Stimulated activated CD4-positive, alpha-beta T cell treated with anti-CD3 and anti-CD28 coated beads, Interleukin-4, amount 100 ng/mL, for 1 hour (primary cell): ENCODE measurements at regions not wholly inside any gene's neighbourhood (a gene's known extent, or its start where the extent isn't known, plus 50 kb on each side); places are given as distances from the start of the nearest gene placed in this dataset.

Experiments used
- DNase-seq: peaks from one replicate; pipeline ENCODE4 v3.0.0-alpha.2; 2020

DNA sequence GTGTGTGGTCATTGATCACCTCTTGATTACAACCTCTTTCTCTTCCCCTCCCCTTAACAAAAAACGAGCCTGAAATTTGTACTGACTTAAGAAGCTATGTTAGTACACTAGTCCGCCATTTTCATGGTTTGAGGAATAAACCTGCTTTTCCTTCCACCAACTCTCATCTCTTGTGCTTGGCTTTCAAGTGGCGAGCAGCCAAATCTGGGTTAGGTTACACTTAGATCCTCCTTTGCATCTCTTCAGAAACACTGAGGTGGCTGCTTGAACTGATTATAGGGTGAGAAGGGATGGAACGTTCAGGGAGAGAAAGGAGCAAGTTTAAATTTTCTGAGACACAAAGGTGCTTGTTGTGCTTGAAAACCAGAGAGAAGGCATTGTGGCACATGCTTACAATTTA lies 2171.4 kb downstream of the LRRC4C start:
- DNase-seq, result no peak

DNA sequence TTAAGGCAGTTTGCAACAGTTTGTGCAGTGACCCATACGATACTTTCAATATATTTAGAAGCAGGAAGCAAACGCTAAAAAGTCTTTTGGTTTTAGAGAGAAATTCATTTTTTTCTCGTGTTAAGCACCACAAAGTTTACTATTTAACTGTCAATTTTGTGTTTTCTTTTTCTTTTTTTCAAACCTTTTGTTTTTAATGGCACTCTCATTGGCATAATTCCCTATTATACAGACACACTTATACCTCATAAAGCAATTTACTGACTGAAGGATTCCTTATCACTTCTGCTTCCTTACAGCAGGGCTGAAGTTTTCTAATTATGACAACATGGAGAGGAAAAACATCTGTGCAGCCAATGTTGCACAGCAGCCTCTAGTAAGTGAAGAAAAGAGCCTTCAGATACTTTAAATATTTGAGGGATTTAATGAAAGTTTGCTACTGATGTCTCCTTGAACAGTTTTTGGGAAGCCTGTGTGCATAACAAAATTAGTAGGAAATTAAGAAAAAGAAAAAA lies 2191.2 kb downstream of the LRRC4C start:
- no peak for DNase-seq

DNA sequence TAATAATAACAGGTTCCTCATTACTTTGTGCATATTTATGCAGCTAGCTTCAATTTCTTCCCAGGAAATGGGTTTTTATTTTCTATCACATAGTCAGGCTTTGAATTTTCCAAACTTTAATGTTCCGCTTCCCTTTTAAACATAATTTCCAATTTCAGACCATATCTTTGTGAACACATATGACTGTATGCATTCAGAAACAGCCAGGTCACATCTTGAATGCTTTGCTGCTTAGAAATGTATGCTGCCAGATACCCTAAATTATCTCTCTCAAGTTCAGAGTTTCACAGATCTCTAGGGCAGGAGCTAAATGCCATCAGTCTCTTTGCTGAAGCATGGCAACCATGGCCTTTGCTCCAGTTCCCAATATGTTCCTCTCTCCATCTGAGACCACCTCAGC lies 2203.8 kb downstream of the LRRC4C start:
- DNase-seq, result no peak

DNA sequence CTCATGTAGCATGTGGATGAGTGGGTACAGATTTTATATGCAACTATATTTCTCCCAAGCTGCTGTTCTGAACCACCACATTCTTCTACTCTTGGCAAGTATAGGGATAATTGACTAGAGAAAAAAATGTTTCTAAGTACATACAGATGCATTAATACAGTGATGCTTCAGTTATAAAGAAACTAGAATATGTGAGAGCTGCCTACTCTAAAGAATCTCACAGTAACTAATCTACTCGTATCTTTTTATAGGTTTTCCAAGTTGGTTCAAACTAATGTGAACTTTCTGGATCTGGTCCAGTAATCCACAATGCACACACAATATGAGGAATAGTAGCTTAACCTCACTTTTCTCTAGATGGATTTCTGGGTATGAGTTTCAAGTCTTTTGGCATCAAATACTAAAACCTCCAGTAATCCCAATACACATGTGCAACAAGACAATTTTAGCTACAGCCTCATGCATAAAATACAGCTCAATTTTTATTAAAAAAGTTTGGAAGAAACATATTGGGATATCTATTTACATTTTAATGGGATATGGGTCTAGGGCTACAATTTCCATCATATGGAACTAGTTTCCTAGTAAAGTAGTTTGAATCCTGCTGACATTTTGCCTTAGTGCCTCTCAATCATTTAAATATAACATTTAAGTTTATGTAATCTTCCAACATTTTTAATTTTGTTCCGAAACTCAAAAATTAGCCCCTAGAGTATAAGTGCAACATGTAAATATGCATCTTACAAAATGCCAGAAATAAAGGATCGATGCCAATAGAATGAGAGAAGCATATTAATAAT lies 2209.7 kb downstream of the LRRC4C start:
- no peak for DNase-seq

DNA sequence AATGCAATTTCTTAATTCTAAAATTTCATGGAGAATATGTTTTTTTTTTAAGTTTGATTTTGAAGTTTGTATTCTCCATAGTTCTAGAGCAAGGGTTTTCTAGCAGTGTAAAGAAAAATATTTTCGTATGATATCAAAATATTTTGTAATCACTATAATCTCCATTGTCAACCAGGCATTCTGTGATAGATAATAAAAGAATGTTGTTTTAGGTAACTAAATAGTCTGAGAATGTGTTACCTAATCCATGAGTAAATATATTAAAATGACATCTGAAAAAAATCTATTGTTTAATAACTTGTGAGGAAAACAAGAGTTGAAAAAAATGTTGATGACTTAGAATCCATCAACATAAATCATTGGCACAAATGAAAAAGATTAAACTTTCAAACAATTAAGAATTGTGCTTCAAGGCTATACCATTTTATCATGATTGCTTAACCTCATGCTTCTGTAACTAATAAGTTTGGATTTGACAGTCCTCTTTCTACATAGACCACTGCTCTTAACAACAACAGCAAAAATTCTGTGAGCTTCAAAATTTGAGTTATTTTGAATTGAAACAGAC lies 2211.8 kb downstream of the LRRC4C start:
- DNase-seq, result no peak

DNA sequence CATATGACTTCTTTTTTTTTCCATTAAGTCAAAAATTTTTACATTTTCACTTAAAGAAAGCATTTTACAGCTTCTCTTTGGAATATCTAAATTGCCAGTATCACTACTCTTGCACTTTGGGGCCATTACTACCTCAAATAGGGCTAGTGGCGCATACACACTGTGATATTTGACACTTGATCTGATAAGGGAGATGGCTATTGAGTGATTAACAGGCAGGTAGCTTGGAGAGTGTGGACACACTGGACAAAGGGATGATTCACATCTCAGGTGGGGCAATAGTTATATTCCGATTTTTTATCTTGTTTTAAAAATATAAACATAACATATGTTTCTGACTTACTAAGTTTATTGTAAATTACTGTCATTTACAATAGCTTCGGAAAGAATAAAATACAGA lies 2219.9 kb downstream of the LRRC4C start:
- DNase-seq, result no peak

DNA sequence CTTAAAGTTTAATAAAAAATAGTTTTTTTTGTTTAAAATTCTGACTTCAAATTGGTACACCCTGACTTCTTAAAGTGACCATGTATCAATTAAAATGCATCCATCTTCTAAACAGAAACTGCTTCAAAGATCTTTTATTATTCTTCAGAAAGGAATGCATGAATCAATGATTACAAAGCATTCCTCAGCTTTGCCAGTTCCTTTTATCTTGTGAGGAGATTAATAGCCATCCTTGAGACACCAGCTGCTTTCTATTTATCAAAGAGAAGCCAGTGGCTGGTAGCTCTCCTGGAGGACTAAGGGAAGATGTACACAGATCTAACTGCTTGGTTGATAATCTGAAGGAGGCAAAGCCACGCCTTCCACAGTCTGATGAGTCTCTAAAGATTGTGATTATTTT lies 2222.5 kb downstream of the LRRC4C start:
- no peak for DNase-seq

DNA sequence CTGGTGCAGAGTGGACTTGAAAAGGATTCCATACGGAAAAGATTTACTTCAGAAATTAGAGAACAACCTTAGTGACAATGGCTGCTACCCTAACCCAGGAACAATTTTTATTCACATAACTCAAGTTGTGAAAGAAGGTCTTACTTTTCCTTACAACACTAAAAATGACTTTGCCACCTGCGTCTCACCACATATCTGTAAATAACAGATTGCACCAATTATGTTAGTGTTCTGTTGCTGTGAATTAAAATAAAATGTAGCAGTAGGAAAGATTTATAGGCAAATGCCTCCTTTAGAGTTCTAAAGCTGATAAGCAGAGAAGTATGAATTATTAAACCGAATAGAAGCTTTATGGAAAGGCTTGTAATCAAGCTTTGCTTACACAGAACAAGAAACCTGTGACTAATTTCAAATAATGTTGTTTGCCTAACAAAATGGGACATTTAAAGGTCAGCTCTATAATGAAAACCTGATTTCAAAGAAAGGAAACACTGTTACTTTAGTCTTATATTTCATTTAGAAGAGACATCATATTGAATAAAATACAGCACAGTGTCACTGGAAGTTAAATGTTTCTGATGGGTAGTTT lies 2237.8 kb downstream of the LRRC4C start:
- DNase-seq, result no peak

DNA sequence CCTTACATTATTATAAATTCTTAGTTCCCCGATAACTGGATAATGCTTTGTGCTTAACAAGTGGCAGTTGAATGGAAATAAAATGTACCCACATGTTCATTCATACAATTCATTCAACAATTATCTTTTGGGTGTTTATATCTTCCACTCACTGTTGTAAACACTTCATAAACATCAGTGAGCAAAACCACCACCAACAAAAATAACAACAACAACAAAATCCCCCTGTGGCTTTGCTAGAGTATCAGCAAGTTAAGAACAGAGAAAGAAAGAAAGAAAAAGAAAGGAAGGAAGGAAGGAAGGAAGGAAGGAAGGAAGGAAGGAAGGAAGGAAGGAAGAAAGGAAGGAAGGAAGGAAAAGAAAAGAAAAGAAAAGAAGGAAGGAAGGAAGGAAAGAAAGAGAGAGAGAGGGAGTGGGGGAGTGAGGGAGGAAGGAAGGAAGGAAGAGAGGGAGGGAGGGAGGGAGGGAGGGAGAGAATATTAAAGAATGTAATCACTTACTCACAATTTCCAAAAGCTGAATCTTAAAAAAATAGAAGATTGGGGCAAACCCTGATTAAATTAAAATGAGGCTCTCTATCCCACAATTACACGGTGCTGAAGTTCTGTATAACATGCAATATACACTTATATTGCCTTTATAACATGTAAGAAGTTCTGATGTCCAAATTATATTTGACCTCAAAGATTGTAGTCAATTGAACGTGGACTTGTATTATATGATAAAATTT lies 2238.8 kb downstream of the LRRC4C start:
- DNase-seq, result no peak

DNA sequence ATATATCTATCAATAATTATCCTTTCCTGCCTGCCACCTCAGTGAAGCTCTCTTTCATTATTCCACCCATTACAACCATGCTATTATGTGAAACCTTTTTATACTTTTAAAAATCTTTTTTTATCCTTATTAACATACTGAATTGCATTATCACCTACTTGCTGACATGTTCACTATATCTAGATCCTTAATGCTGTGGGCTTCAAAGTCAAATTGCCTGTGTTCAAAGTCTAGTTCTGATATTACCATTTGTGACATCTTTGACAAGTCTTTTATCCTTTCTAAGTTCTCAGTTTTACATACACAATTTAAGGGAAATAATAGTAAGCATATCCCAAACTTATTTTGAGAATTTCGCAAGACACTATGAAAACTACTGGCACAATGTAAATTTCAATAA lies 2239.4 kb downstream of the LRRC4C start:
- no peak for DNase-seq

DNA sequence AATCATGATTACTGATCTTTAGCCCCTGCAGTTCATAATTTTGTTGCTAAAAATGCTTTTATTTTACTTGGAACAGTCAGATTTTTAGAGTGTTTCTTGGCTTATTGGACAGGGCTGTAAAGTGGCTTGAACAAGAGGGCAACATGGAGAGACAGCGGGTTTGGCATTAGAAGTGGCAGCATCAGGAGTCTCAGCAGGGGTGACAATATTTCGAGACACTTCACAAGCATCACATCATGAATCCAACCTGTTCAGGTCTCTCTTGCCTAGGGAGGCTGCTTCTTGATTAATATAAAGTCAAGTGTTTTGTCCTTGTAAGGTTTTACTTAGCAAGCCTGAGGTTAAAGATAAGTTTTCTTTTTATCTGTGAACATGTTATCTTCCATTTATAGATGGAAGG lies 2249.5 kb downstream of the LRRC4C start:
- DNase-seq, result no peak

DNA sequence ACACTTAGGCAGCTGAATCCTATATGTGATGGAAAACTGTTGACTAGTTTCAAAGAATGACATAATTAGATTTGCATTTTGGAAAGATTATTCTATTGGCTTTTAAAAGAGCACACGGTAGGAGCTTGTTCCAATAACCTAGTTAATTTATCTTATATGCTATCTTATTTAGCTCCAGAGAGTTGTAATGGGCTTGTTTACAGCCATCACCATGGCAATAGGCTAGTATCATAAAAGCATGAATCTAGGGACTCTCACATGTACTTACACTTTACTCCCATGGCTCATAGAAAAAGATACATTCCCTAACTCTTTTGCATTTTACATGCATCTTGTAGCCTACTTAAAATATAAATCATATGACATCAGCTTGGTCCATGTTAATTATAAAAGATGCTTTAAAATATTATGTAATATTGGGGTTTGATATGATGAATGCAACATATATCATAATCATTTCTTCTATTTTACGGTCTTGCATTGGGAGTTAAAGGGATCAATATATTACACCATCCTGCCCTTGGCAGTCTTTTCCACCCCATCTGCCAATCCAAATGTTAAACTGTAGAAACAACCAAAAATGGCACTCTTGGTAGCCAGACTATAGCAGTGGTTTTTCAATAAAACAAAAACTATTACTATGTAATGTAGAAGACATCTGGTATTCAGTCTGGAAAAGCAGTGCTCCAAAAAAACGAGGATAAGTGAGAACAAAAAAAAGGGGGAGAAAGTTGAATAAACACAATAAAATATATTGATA lies 2254.0 kb downstream of the LRRC4C start:
- DNase-seq, result no peak

DNA sequence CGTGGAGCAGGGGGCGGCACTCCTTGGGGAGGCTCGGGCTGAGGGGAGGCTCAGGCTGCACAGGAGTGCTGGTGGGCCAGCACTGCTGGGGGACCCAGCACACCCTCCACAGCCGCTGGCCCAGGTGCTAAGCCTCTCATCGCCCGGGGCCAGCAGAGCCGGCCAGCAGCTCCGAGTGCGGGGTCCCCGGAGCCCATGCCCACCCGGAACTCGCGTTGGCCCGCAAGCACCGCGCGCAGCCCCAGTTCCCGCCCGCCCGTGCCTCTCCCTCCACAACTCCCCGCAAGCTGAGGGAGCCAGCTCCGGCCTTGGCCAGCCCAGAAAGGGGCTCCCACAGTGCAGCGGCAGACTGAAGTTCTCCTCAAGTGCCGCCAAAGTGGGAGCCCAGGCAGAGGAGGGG lies 2266.8 kb downstream of the LRRC4C start:
- DNase-seq, result no peak

DNA sequence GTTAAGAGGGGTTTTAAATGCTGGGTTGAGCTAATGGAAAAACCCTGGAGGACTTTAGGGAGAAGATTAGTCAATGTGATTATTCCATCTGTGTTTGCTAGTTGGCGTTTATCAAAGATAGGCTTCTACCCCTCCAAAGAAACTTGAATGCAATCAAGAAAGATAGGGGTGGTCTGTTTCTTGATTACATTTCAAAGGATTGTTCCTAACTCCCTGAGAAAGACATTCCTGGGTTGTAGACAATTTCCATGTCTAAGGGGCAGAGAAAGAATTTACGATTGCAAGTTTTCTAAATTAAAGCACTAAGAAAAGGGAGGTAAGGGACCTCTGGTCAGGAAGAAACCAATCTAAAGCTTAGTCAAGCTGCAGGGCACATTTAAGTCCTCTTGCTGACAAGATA lies 2268.7 kb downstream of the LRRC4C start:
- DNase-seq, result no peak

DNA sequence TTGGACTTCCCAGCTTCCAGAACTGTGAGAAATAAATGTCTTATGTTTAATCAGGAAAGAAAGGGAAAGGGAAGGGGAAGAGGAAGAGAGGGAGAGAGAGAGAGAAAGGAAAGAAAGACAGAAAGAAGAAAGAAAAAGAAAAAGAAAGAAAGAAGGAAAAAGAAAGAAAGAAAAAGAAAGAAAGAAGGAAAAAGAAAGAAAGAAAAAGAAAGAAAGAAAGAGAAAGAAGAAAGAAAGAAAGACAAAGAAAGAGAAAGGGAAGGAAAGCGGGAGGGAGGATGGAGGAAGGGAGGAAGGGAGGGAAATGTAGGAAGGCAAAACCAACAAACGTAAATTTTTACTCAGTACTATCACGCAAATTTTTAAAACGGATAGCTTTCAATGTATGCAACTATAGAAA lies 2281.8 kb downstream of the LRRC4C start:
- no peak for DNase-seq

DNA sequence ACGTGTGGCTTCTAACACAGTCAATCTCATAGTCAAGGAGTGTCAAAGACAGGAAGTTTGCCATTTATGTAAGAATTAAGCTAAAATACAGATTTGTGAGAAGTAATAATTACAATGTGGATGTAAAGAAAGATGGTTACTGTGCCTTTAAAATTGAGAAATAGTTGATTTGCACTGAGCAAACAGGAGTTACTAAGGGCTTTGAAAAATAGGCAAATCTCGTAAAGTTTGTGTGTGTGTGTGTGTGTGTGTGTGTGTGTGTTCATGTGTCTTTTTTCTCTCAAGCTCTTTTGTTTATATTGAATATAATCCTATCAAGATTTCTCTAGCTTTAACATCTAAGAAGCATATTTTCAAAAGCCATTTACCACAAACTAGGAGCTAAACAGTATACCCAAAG lies 2284.5 kb downstream of the LRRC4C start:
- no peak for DNase-seq

DNA sequence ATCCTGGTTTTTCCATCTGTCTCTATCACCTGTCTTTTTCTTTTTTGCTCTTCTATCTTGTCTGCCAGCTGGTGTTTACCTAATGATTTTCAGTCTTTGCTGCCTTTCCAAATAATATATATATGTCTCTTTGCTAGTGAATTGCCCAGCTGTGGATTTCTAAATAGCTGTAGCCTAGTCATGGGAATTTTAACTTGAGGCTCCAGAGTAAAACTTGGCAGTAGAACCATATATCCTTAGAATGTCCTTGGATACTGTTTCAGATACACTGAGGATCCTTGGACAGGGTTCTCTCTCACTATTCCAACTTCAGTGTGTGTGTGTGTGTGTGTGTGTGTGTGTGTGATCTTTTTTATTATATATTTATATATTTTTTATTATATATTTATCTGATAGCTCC lies 2285.3 kb downstream of the LRRC4C start:
- DNase-seq, result no peak

DNA sequence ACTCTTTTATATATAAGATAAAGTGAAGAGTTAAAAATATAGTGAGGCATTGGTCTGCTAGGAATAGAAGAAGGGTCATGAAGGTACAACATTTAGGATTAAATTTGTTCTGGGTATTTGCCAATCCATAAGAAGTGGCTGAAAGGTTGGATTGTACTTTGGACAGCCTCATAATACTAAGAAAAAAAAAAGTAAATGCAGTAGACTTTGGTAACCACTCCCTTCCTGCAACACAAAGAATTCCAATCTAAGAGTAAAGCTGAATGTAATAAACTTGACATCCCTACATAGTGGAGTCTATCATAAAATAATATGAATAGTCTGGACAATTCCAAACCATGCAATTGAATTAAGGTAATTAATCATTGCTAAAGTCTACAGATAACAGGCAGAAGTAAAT lies 2294.4 kb downstream of the LRRC4C start:
- no peak for DNase-seq

DNA sequence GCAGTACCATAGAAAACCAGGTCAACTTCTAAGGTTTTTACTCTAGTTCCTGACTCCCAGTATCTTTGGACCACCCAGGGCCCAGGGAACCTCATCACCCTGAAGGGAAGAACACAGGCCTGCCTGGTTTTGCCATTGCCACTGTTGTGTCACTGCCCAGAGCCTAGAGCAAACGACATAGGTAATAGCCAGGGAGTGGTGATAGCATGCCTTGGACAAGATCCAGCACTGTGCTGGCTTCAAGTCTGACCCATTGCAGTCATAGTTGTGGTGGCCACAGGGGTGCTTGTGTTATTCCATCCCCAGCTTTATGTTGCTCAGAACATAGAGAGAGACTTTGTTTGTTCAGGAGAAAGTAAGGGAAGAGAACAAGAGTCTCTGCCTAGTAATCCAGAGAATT lies 2310.2 kb downstream of the LRRC4C start:
- DNase-seq, result no peak

DNA sequence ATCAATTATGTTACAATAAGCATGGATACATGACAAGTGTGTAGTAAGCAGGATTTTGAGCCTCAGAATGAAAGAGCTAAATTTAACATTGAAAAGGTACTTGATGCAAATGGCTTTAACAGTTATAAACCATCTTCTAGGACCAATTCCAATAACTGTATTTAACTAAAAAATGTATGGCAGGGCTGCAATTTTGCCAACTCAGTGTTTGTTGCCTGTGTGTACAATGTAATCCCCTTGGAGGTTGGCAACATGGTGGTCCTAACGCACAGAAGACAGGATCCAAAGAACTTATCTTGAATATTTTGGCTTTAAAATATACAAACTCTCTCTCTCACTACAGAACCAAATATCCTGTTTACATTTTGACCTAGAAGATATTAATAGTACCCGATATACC lies 2314.1 kb downstream of the LRRC4C start:
- DNase-seq, result no peak

DNA sequence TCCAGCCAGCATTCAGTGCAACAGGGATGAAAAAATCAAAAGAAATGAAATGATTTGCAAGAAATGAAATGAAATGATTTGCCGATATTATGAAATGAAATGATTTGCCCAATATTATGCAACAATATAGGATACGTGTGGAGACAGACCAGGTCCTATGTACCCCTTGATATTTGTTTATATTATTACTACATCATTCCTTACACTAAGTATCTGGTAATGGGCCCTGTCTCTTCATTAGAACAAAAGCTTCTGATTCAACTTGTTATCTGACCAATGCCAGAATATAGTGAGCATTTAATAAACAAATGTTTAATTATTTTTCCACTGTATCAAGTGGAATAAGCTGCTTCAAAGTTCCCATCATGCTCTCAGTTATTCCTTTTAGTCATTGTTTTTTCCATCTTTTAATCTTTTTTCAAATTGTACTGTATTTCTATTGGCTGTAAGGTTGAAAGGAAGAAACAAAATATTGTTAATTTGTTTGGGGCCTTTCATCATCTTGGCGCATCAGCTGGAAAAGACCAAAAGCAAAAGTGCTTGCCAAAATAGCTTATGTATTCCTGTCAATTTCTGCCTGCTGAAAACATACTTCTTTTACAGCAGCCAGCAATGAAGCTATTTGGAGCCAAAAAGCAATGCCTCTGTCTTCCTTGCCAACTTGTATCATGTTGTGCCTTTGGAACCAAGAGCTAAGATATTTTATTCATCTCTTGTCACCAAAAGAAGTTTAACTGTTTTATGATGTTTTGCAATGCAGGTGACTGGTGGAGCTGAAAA lies 2314.9 kb downstream of the LRRC4C start:
- no peak for DNase-seq

DNA sequence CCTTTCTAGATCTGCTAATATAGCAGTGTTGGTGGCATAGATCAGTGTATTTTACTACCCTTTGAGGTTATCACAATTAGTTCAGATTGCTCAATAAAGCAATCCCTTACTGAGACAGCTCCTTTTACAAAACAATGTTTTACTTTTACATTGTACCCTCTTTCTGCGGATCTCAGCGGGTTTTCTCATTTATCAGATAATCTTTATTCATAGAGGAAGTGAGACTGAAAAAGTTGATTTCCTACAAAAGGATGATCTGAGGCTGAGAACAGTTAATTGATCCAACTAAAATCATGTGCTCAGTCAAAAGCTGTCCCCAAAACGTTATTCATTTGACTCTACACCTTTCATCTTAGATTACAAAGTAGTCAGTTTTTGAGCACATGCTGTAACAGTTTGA lies 2319.9 kb downstream of the LRRC4C start:
- DNase-seq, result no peak
